ENCODE measurements at regions not wholly inside any gene's neighbourhood (a gene's known extent, or its start where the extent isn't known, plus 50 kb on each side); places are given as distances from the start of the nearest gene placed in this dataset.
"Not testable (repeated sequence)": the region's sequence is repeated elsewhere in the genome, so short reads cannot be mapped to it uniquely, and the experiment has no call there.

GRCh38 chr10:36443233-36443632, 682.2 kb upstream of the ANKRD30A start:
- no peak for ATAC-seq
- no peaks in the 10 kb centered on the region for H3K36me3 Mint-ChIP-seq (ENCODE audit: low read depth)
- no peak overlapping the region for H3K4me3 Mint-ChIP-seq
- POLR2A ChIA-PET = no interaction called here
- CTCF ChIA-PET = no interaction called here
- no peaks in the 10 kb centered on the region for H3K27me3 Mint-ChIP-seq
- no peak overlapping the region for H3K27ac Mint-ChIP-seq
- peaks cover 8% of the 10 kb centered on the region for H3K9me3 Mint-ChIP-seq (ENCODE audit: low read depth)
- no peak for DNase-seq
- intact Hi-C loops (cut with DNase I, micrococcal nuclease) = no loop called here
- H3K4me1 Mint-ChIP-seq = no peaks in the 10 kb centered on the region

GRCh38 chr10:36441557-36441956, 683.8 kb upstream of the ANKRD30A start:
- intact Hi-C loops (cut with DNase I, micrococcal nuclease) = no loop called here
- Mint-ChIP-seq H3K4me1 (no peaks in the 10 kb centered on the region), H3K27ac (no peak overlapping the region), H3K36me3 (ENCODE audit: low read depth) (no peaks in the 10 kb centered on the region), H3K27me3 (no peaks in the 10 kb centered on the region), H3K4me3 (no peak overlapping the region), H3K9me3 (ENCODE audit: low read depth) (peaks cover 13% of the 10 kb centered on the region)
- ATAC-seq = no peak
- no peak for DNase-seq
- CTCF ChIA-PET = no interaction called here
- POLR2A ChIA-PET = interaction anchor here (0.6 kb wide), 1 partner anchor 107 kb away, joined by 4 read pairs; no protein-coding TSS in a partner anchor

- H3K9me3 Mint-ChIP-seq (ENCODE audit: low read depth) = peaks cover 13% of the 10 kb centered on the region
- no peak overlapping the region for H3K27ac Mint-ChIP-seq
- CTCF ChIA-PET = no interaction called here
These were observed 684.9 kb upstream of the ANKRD30A start for GRCh38 chr10:36440539-36440938.

GRCh38 chr10:36437367-36437766, 688.0 kb upstream of the ANKRD30A start:
- Mint-ChIP-seq H3K4me1 (no peaks in the 10 kb centered on the region), H3K27me3 (no peaks in the 10 kb centered on the region), H3K9me3 (ENCODE audit: low read depth) (peaks cover 13% of the 10 kb centered on the region), H3K27ac (no peak overlapping the region), H3K4me3 (no peak overlapping the region), H3K36me3 (ENCODE audit: low read depth) (no peaks in the 10 kb centered on the region)
- ATAC-seq (no peak), DNase-seq (no peak)
- ChIA-PET POLR2A (no interaction called here), CTCF (no interaction called here)
- intact Hi-C loops (cut with DNase I, micrococcal nuclease) = no loop called here

More at GRCh38 chr10:36440539-36440938, 684.9 kb upstream of the ANKRD30A start:
- intact Hi-C loops (cut with DNase I, micrococcal nuclease) = no loop called here
- Mint-ChIP-seq H3K36me3 (ENCODE audit: low read depth) (no peaks in the 10 kb centered on the region), H3K4me1 (no peaks in the 10 kb centered on the region), H3K4me3 (no peak overlapping the region), H3K27me3 (no peaks in the 10 kb centered on the region)
- ATAC-seq (no peak), DNase-seq (no peak)
- POLR2A ChIA-PET = no interaction called here

- DNase-seq (no peak), ATAC-seq (no peak)
- intact Hi-C loops (cut with DNase I, micrococcal nuclease) = no loop called here
- no peaks in the 10 kb centered on the region for H3K27me3 Mint-ChIP-seq
- H3K36me3 Mint-ChIP-seq (ENCODE audit: low read depth) = no peaks in the 10 kb centered on the region
- no peak overlapping the region for H3K4me3 Mint-ChIP-seq
- ChIA-PET CTCF (no interaction called here), POLR2A (no interaction called here)
- no peaks in the 10 kb centered on the region for H3K4me1 Mint-ChIP-seq
- H3K9me3 Mint-ChIP-seq (ENCODE audit: low read depth) = peaks cover 19% of the 10 kb centered on the region
- H3K27ac Mint-ChIP-seq = no peak overlapping the region
These were observed 696.9 kb upstream of the ANKRD30A start for GRCh38 chr10:36428507-36428906.

GRCh38 chr10:36425131-36425797, 700.1 kb upstream of the ANKRD30A start:
- peaks cover 19% of the 10 kb centered on the region for H3K9me3 Mint-ChIP-seq (ENCODE audit: low read depth)
- CTCF ChIA-PET = no interaction called here
- H3K36me3 Mint-ChIP-seq (ENCODE audit: low read depth) = no peaks in the 10 kb centered on the region
- no peak overlapping the region for H3K4me3 Mint-ChIP-seq
- intact Hi-C loops (cut with DNase I, micrococcal nuclease) = no loop called here
- no peak for DNase-seq
- H3K27me3 Mint-ChIP-seq = no peaks in the 10 kb centered on the region
- no peak overlapping the region for H3K27ac Mint-ChIP-seq
- POLR2A ChIA-PET = no interaction called here
- no peaks in the 10 kb centered on the region for H3K4me1 Mint-ChIP-seq
- no peak for ATAC-seq

GRCh38 chr10:36424502-36424901, 700.9 kb upstream of the ANKRD30A start:
- intact Hi-C loops (cut with DNase I, micrococcal nuclease) = loop anchor here in 1 of 2 experiments (5.0 kb wide), 1 partner anchor 737 kb away; no protein-coding TSS in a partner anchor
- Mint-ChIP-seq H3K4me1 (no peaks in the 10 kb centered on the region), H3K27me3 (no peaks in the 10 kb centered on the region), H3K9me3 (ENCODE audit: low read depth) (peaks cover 14% of the 10 kb centered on the region), H3K27ac (no peak overlapping the region), H3K36me3 (ENCODE audit: low read depth) (no peaks in the 10 kb centered on the region), H3K4me3 (no peak overlapping the region)
- ChIA-PET CTCF (interaction anchor here (0.6 kb wide), 1 partner anchor 822 kb away, joined by 3 read pairs; no protein-coding TSS in a partner anchor), POLR2A (no interaction called here)
- ATAC-seq (no peak), DNase-seq (no peak)

- Mint-ChIP-seq H3K27me3 (no peaks in the 10 kb centered on the region), H3K4me1 (no peaks in the 10 kb centered on the region), H3K36me3 (ENCODE audit: low read depth) (no peaks in the 10 kb centered on the region), H3K27ac (no peak overlapping the region), H3K4me3 (no peak overlapping the region), H3K9me3 (ENCODE audit: low read depth) (peaks cover 14% of the 10 kb centered on the region)
- ChIA-PET POLR2A (no interaction called here), CTCF (interaction anchor here (0.6 kb wide), 1 partner anchor 821 kb away, joined by 3 read pairs; no protein-coding TSS in a partner anchor)
- DNase-seq (no peak), ATAC-seq (no peak)
- intact Hi-C loops (cut with DNase I, micrococcal nuclease) = loop anchor here in 1 of 2 experiments (5.0 kb wide), 1 partner anchor 737 kb away; no protein-coding TSS in a partner anchor
These were observed 701.6 kb upstream of the ANKRD30A start for GRCh38 chr10:36423821-36424248.

GRCh38 chr10:36421992-36422391, 703.4 kb upstream of the ANKRD30A start:
- Mint-ChIP-seq H3K36me3 (ENCODE audit: low read depth) (no peaks in the 10 kb centered on the region), H3K27me3 (no peaks in the 10 kb centered on the region), H3K9me3 (ENCODE audit: low read depth) (peaks cover 15% of the 10 kb centered on the region), H3K4me3 (no peak overlapping the region), H3K4me1 (no peaks in the 10 kb centered on the region), H3K27ac (no peak overlapping the region)
- intact Hi-C loops (cut with DNase I, micrococcal nuclease) = loop anchor here in 1 of 2 experiments (5.0 kb wide), 1 partner anchor 735 kb away; no protein-coding TSS in a partner anchor
- DNase-seq (no peak), ATAC-seq (no peak)
- ChIA-PET CTCF (no interaction called here), POLR2A (no interaction called here)

- no peak overlapping the region for H3K27ac Mint-ChIP-seq
- intact Hi-C loops (cut with DNase I, micrococcal nuclease) = no loop called here
- POLR2A ChIA-PET = no interaction called here
- H3K27me3 Mint-ChIP-seq = no peaks in the 10 kb centered on the region
- no peaks in the 10 kb centered on the region for H3K4me1 Mint-ChIP-seq
- no peak overlapping the region for H3K4me3 Mint-ChIP-seq
- CTCF ChIA-PET = no interaction called here
- ATAC-seq = no peak
- DNase-seq = no peak
- peaks cover 20% of the 10 kb centered on the region for H3K9me3 Mint-ChIP-seq (ENCODE audit: low read depth)
- H3K36me3 Mint-ChIP-seq (ENCODE audit: low read depth) = no peaks in the 10 kb centered on the region
These were observed 708.9 kb upstream of the ANKRD30A start for GRCh38 chr10:36416513-36416912.

- Mint-ChIP-seq H3K27me3 (no peaks in the 10 kb centered on the region), H3K27ac (no peak overlapping the region), H3K9me3 (ENCODE audit: low read depth) (peaks cover 24% of the 10 kb centered on the region), H3K4me1 (no peaks in the 10 kb centered on the region), H3K36me3 (ENCODE audit: low read depth) (no peaks in the 10 kb centered on the region), H3K4me3 (no peak overlapping the region)
- ChIA-PET CTCF (no interaction called here), POLR2A (no interaction called here)
- DNase-seq (no peak), ATAC-seq (no peak)
- intact Hi-C loops (cut with DNase I, micrococcal nuclease) = no loop called here
These were observed 712.5 kb upstream of the ANKRD30A start for GRCh38 chr10:36412942-36413341.

- intact Hi-C loops (cut with DNase I, micrococcal nuclease); H3K27ac Mint-ChIP-seq; H3K36me3 Mint-ChIP-seq (ENCODE audit: low read depth); H3K4me3 Mint-ChIP-seq; H3K27me3 Mint-ChIP-seq; ATAC-seq; H3K9me3 Mint-ChIP-seq (ENCODE audit: low read depth); H3K4me1 Mint-ChIP-seq; DNase-seq; POLR2A ChIA-PET; CTCF ChIA-PET: not testable (repeated sequence)
These were observed 725.2 kb upstream of the ANKRD30A start for GRCh38 chr10:36400238-36400637.

All from activated CD4-positive, alpha-beta T cell treated with anti-CD3 and anti-CD28 coated beads for 36 hours (primary cell).